ENCODE measurements at regions not wholly inside any gene's neighbourhood (a gene's known extent, or its start where the extent isn't known, plus 50 kb on each side); places are given as distances from the start of the nearest gene placed in this dataset.

DNA sequence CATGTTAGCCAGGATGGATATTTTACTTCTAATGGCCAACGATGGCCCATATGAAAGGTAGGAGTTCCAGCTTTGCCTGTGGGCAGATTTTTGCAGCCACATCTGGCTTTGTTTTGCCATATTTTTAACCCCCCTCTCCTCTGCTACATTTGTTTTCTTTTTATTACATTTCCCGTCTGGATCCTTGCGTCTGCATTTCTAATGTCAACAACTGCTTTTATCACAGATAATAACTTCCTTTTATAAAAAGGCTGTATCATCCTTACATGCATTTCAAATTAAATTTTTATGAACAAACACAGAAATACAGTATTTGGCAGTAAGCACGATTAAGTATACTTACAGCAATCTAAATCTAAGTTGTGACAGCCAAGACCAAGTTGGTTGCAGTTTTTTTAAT is 156.0 kb downstream of the BAMBI start:
- Mint-ChIP-seq H3K9me3 (ENCODE audit: insufficient read depth) (no peaks in the 10 kb centered on the region), H3K27ac (no peak overlapping the region), H3K27me3 (ENCODE audit: low read depth) (no peaks in the 10 kb centered on the region), H3K4me1 (ENCODE audit: low read depth) (no peaks in the 10 kb centered on the region), H3K4me3 (no peak overlapping the region), H3K36me3 (ENCODE audit: low read depth) (no peaks in the 10 kb centered on the region)
- ATAC-seq (no peak), DNase-seq (no peak)
- ChIA-PET POLR2A (no interaction called here), CTCF (no interaction called here)

GRCh38 chr10:28836435-28836743 is 159.1 kb downstream of the BAMBI start:
- no peaks in the 10 kb centered on the region for H3K9me3 Mint-ChIP-seq (ENCODE audit: insufficient read depth)
- no peaks in the 10 kb centered on the region for H3K27me3 Mint-ChIP-seq (ENCODE audit: low read depth)
- H3K36me3 Mint-ChIP-seq (ENCODE audit: low read depth): no peaks in the 10 kb centered on the region
- CTCF ChIA-PET: no interaction called here
- H3K4me3 Mint-ChIP-seq: no peak overlapping the region
- H3K27ac Mint-ChIP-seq: no peak overlapping the region
- DNase-seq: no peak
- POLR2A ChIA-PET: no interaction called here
- no peaks in the 10 kb centered on the region for H3K4me1 Mint-ChIP-seq (ENCODE audit: low read depth)
- no peak for ATAC-seq

GRCh38 chr10:28837613-28838390 is 160.5 kb downstream of the BAMBI start:
- DNase-seq (no peak), ATAC-seq (no peak)
- Mint-ChIP-seq H3K27me3 (ENCODE audit: low read depth) (no peaks in the 10 kb centered on the region), H3K4me1 (ENCODE audit: low read depth) (no peaks in the 10 kb centered on the region), H3K27ac (no peak overlapping the region), H3K9me3 (ENCODE audit: insufficient read depth) (no peaks in the 10 kb centered on the region), H3K4me3 (no peak overlapping the region), H3K36me3 (ENCODE audit: low read depth) (no peaks in the 10 kb centered on the region)
- POLR2A ChIA-PET: no interaction called here
- CTCF ChIA-PET: no interaction called here

- DNase-seq (no peak), ATAC-seq (no peak)
- ChIA-PET POLR2A (no interaction called here), CTCF (no interaction called here)
- Mint-ChIP-seq H3K36me3 (ENCODE audit: low read depth) (no peaks in the 10 kb centered on the region), H3K27me3 (ENCODE audit: low read depth) (no peaks in the 10 kb centered on the region), H3K4me1 (ENCODE audit: low read depth) (no peaks in the 10 kb centered on the region), H3K27ac (no peak overlapping the region), H3K9me3 (ENCODE audit: insufficient read depth) (no peaks in the 10 kb centered on the region), H3K4me3 (no peak overlapping the region)
Observed at GRCh38 chr10:28838908-28839307, 161.6 kb downstream of the BAMBI start.

- H3K36me3 Mint-ChIP-seq (ENCODE audit: low read depth): no peaks in the 10 kb centered on the region
- DNase-seq (no peak), ATAC-seq (no peak)
- no peaks in the 10 kb centered on the region for H3K4me1 Mint-ChIP-seq (ENCODE audit: low read depth)
- H3K27ac Mint-ChIP-seq: no peak overlapping the region
- no peaks in the 10 kb centered on the region for H3K9me3 Mint-ChIP-seq (ENCODE audit: insufficient read depth)
- no peak overlapping the region for H3K4me3 Mint-ChIP-seq
- ChIA-PET POLR2A (no interaction called here), CTCF (no interaction called here)
- no peaks in the 10 kb centered on the region for H3K27me3 Mint-ChIP-seq (ENCODE audit: low read depth)
Observed at GRCh38 chr10:28839600-28840007, 162.3 kb downstream of the BAMBI start.

- H3K27me3 Mint-ChIP-seq (ENCODE audit: low read depth): no peaks in the 10 kb centered on the region
- no peak overlapping the region for H3K4me3 Mint-ChIP-seq
- no peaks in the 10 kb centered on the region for H3K9me3 Mint-ChIP-seq (ENCODE audit: insufficient read depth)
- POLR2A ChIA-PET: no interaction called here
- DNase-seq (no peak), ATAC-seq (no peak)
- no peak overlapping the region for H3K27ac Mint-ChIP-seq
- H3K36me3 Mint-ChIP-seq (ENCODE audit: low read depth): no peaks in the 10 kb centered on the region
- no peaks in the 10 kb centered on the region for H3K4me1 Mint-ChIP-seq (ENCODE audit: low read depth)
- CTCF ChIA-PET: no interaction called here
Observed at GRCh38 chr10:28840202-28840601, 162.9 kb downstream of the BAMBI start.

DNA sequence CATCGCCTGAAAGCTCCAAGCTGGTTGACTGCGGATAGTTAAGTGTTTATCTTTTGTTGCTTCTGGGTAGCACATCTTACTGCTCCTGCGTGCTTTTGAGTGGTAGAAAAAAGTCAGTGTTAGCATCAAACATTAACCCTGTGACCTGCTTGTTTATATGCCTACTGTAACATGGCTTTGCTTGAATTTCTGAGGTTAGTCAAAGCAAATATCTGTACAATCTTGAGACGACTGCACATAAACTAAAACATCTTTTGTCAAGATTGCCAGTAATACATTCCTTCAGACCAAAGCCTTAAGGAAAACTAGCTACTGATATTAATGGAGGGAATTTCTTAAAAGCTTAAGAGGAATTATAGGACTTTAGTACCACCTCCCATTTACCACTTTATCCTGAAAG is 163.7 kb downstream of the BAMBI start:
- Mint-ChIP-seq H3K4me1 (ENCODE audit: low read depth) (no peaks in the 10 kb centered on the region), H3K27me3 (ENCODE audit: low read depth) (no peaks in the 10 kb centered on the region), H3K27ac (no peak overlapping the region), H3K4me3 (no peak overlapping the region), H3K36me3 (ENCODE audit: low read depth) (no peaks in the 10 kb centered on the region), H3K9me3 (ENCODE audit: insufficient read depth) (no peaks in the 10 kb centered on the region)
- POLR2A ChIA-PET: no interaction called here
- DNase-seq (no peak), ATAC-seq (no peak)
- CTCF ChIA-PET: no interaction called here

- Mint-ChIP-seq H3K4me1 (ENCODE audit: low read depth) (no peaks in the 10 kb centered on the region), H3K27me3 (ENCODE audit: low read depth) (no peaks in the 10 kb centered on the region), H3K36me3 (ENCODE audit: low read depth) (no peaks in the 10 kb centered on the region), H3K9me3 (ENCODE audit: insufficient read depth) (no peaks in the 10 kb centered on the region), H3K27ac (no peak overlapping the region), H3K4me3 (no peak overlapping the region)
- ATAC-seq (no peak), DNase-seq (no peak)
- CTCF ChIA-PET: no interaction called here
- POLR2A ChIA-PET: no interaction called here
Observed at GRCh38 chr10:28841625-28842024, 164.3 kb downstream of the BAMBI start.

- DNase-seq: no peak
- no peak overlapping the region for H3K27ac Mint-ChIP-seq
- ATAC-seq: no peak
- H3K9me3 Mint-ChIP-seq (ENCODE audit: insufficient read depth): no peaks in the 10 kb centered on the region
- no peaks in the 10 kb centered on the region for H3K36me3 Mint-ChIP-seq (ENCODE audit: low read depth)
- H3K27me3 Mint-ChIP-seq (ENCODE audit: low read depth): no peaks in the 10 kb centered on the region
- H3K4me1 Mint-ChIP-seq (ENCODE audit: low read depth): no peaks in the 10 kb centered on the region
- POLR2A ChIA-PET: no interaction called here
- H3K4me3 Mint-ChIP-seq: no peak overlapping the region
- CTCF ChIA-PET: no interaction called here
Observed at GRCh38 chr10:28842321-28842720, 165.0 kb downstream of the BAMBI start.

GRCh38 chr10:28845009-28845682 is 167.8 kb downstream of the BAMBI start:
- CTCF ChIA-PET: no interaction called here
- POLR2A ChIA-PET: no interaction called here
- Mint-ChIP-seq H3K27me3 (ENCODE audit: low read depth) (no peaks in the 10 kb centered on the region), H3K4me1 (ENCODE audit: low read depth) (no peaks in the 10 kb centered on the region), H3K27ac (no peak overlapping the region), H3K9me3 (ENCODE audit: insufficient read depth) (no peaks in the 10 kb centered on the region), H3K4me3 (no peak overlapping the region), H3K36me3 (ENCODE audit: low read depth) (no peaks in the 10 kb centered on the region)
- no peak for DNase-seq
- no peak for ATAC-seq

GRCh38 chr10:28849309-28849708 is 172.0 kb downstream of the BAMBI start:
- H3K4me1 Mint-ChIP-seq (ENCODE audit: low read depth): no peaks in the 10 kb centered on the region
- no peak overlapping the region for H3K4me3 Mint-ChIP-seq
- no peak for ATAC-seq
- CTCF ChIA-PET: no interaction called here
- peaks cover 2% of the 10 kb centered on the region for H3K27me3 Mint-ChIP-seq (ENCODE audit: low read depth)
- H3K36me3 Mint-ChIP-seq (ENCODE audit: low read depth): no peaks in the 10 kb centered on the region
- no peak for DNase-seq
- POLR2A ChIA-PET: no interaction called here
- no peak overlapping the region for H3K27ac Mint-ChIP-seq
- H3K9me3 Mint-ChIP-seq (ENCODE audit: insufficient read depth): no peaks in the 10 kb centered on the region

GRCh38 chr10:28849821-28850220 is 172.5 kb downstream of the BAMBI start:
- Mint-ChIP-seq H3K27ac (no peak overlapping the region), H3K9me3 (ENCODE audit: insufficient read depth) (no peaks in the 10 kb centered on the region), H3K36me3 (ENCODE audit: low read depth) (no peaks in the 10 kb centered on the region), H3K4me1 (ENCODE audit: low read depth) (no peaks in the 10 kb centered on the region), H3K27me3 (ENCODE audit: low read depth) (peaks cover 2% of the 10 kb centered on the region), H3K4me3 (no peak overlapping the region)
- CTCF ChIA-PET: no interaction called here
- DNase-seq (no peak), ATAC-seq (no peak)
- POLR2A ChIA-PET: no interaction called here

- Mint-ChIP-seq H3K9me3 (ENCODE audit: insufficient read depth) (no peaks in the 10 kb centered on the region), H3K4me1 (ENCODE audit: low read depth) (no peaks in the 10 kb centered on the region), H3K27me3 (ENCODE audit: low read depth) (peaks cover 2% of the 10 kb centered on the region), H3K27ac (no peak overlapping the region), H3K4me3 (no peak overlapping the region), H3K36me3 (ENCODE audit: low read depth) (no peaks in the 10 kb centered on the region)
- CTCF ChIA-PET: no interaction called here
- no peak for DNase-seq
- no peak for ATAC-seq
- POLR2A ChIA-PET: no interaction called here
Observed at GRCh38 chr10:28850784-28851183, 173.5 kb downstream of the BAMBI start.

Measured in activated CD8-positive, alpha-beta T cell treated with anti-CD3 and anti-CD28 coated beads, Interleukin-2, amount 10 ng/mL, durations not matched to agents 7 days and 5 days (primary cell).